Psoas muscle (tissue), 7 donors: ENCODE measurements at regions not wholly inside any gene's neighbourhood (a gene's known extent, or its start where the extent isn't known, plus 50 kb on each side); places are given as distances from the start of the nearest gene placed in this dataset.

Experiments used
- ATAC-seq, 4 donors: fragments of 200-7000 bp; cut with Tn5 transposase; one replicate each; pipeline ENCODE4 v1.9.1; 2020; ENCODE audit warnings: moderate library complexity in 3 of 4, mild to moderate bottlenecking in 2 of 4
- DNase-seq, 2 donors: peaks; one replicate each; pipeline ENCODE4 v3.0.0-alpha.2; 2020
- H3K27ac ChIP-seq: fragments of 200-600 bp; one replicate; pipeline ENCODE4 v1.8.0; 2022
- H3K27me3 ChIP-seq, 3 donors: fragments of 200-600 bp in 1 of 3; one replicate each; pipeline versions ENCODE4 v1.6.1 to v1.8.0; 2013 to 2022; ENCODE audit warnings: low read length in 2 of 3, mild to moderate bottlenecking in 2 of 3, moderate library complexity in 1 of 3; ENCODE audit not compliant: insufficient read depth in 3 of 3
- H3K36me3 ChIP-seq, 2 donors: fragments of 200-600 bp in 1 of 2; one replicate each; pipeline versions ENCODE4 v1.6.1 to v1.8.0; 2013 to 2022; ENCODE audit warnings: low read depth in 1 of 2, mild to moderate bottlenecking in 1 of 2, moderate library complexity in 1 of 2; ENCODE audit not compliant: insufficient read depth in 1 of 2
- H3K4me1 ChIP-seq: fragments of 200-600 bp; one replicate; pipeline ENCODE4 v1.8.0; 2022
- H3K4me3 ChIP-seq: fragments of 200-600 bp; one replicate; pipeline ENCODE4 v1.8.0; 2022; ENCODE audit warnings: mild to moderate bottlenecking
- H3K9me3 ChIP-seq: fragments of 200-600 bp; one replicate; pipeline ENCODE4 v1.8.0; 2022
- CTCF ChIP-seq: fragments of 200-600 bp; IDR thresholded peaks from one replicate; pipeline ENCODE4 v1.8.0; 2022; ENCODE audit warnings: antibody characterized with exemption
- WGBS, 3 donors: extraction: QIAGEN DNeasy Blood & Tissue Kit; methylation state at CpG; one replicate each; pipeline versions ENCODE4 v1.1.6 to v1.1.7; 2013; 5-methylcytosine and 5-hydroxymethylcytosine counted together
- intact Hi-C, 2 donors: fragments of 100-400 bp; cut with DNase I; formaldehyde crosslinking; loops; one replicate each; pipeline versions ENCODE4 v1.11.0 to v1.14.2; 2022
- donor health status: healthy with polysubstance abuse.
- donor health status: DM: no; HTN: no; CAD: no; lungs with moderate emphysema.
- donor health status: Bipolar disorder and iron deficiency.
- donor health status: healthy.
- donor health status: DM: yes; HTN: yes; CAD: no.
- donor health status: DM: no; HTN: no; CAD: no.
- donor health status: DM: yes; HTN: yes; CAD: no.

DNA sequence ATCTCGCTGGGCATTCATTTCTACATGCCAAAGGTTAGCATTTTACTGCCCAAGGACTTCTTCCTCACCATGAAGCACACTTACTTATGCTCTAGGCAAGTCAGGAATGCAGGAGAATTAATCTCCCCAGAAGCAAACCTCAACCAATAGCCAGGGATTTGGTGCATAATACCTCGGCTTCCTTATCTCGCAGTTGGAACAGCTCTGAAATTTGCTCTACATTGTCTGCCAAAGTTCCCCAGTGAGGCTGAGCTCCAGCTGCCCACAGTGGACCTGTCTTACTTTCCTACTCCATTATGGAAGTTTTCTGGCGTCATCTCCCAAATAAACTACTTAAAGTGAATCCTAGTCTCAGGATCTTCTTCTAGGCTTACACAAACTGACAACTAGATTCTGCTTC is 57.6 kb upstream of the PPM1J start:
- Histone ChIP-seq H3K36me3 (no peaks in the 10 kb centered on the region), H3K9me3 (no peaks in the 10 kb centered on the region), H3K4me1 (no peaks in the 10 kb centered on the region), H3K27ac (no peak overlapping the region), H3K4me3 (no peak overlapping the region), H3K27me3 (peaks cover 0 to 9% (median 0%) of the 10 kb centered on the region in 3 donors)
- TF ChIP-seq CTCF = no peak
- DNase-seq = no peak
- WGBS, 3 donors = 60 to 65% (median 64%) methylated on average over 4 of the region's 4 CpGs
- intact Hi-C loops = no loop called here
- ATAC-seq = no peak

GRCh38 chr1:112770724-112771123 is 55.6 kb upstream of the PPM1J start:
- Histone ChIP-seq H3K4me1 (no peaks in the 10 kb centered on the region), H3K9me3 (no peaks in the 10 kb centered on the region), H3K27ac (no peak overlapping the region), H3K27me3 (peaks cover 0 to 9% (median 0%) of the 10 kb centered on the region in 3 donors), H3K36me3 (no peaks in the 10 kb centered on the region), H3K4me3 (no peak overlapping the region)
- 34 to 56% (median 37%) methylated on average over 4 of the region's 4 CpGs for WGBS, 3 donors
- intact Hi-C loops = no loop called here
- no peak for ATAC-seq
- no peak for DNase-seq
- no peak for TF ChIP-seq CTCF

DNA sequence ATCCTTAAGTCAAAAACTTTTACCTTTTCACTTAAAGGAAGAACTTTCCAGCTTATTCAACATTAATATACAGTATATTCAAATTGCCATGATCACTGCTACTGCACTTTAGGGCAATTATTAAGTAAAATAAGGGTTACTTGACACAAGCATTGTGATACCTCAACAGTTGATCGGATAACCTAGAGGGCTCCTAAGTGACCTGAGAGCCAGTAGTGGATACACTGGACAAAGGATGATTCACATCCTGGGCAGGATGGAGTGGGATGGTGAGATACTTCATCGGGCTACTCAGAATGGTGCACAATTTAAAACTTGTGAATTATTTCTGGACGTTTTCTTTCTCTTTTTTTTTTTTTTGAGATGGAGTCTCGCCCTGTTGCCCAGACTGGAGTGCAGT is 54.5 kb upstream of the PPM1J start:
- WGBS, 3 donors = 63 to 71% (median 68%) methylated on average over 4 of the region's 4 CpGs
- no peak for DNase-seq
- Histone ChIP-seq H3K36me3 (no peaks in the 10 kb centered on the region), H3K4me1 (no peaks in the 10 kb centered on the region), H3K4me3 (no peak overlapping the region), H3K27me3 (peaks cover 0 to 9% (median 0%) of the 10 kb centered on the region in 3 donors), H3K9me3 (no peaks in the 10 kb centered on the region), H3K27ac (no peak overlapping the region)
- no peak for TF ChIP-seq CTCF
- no peak for ATAC-seq
- intact Hi-C loops = no loop called here

DNA sequence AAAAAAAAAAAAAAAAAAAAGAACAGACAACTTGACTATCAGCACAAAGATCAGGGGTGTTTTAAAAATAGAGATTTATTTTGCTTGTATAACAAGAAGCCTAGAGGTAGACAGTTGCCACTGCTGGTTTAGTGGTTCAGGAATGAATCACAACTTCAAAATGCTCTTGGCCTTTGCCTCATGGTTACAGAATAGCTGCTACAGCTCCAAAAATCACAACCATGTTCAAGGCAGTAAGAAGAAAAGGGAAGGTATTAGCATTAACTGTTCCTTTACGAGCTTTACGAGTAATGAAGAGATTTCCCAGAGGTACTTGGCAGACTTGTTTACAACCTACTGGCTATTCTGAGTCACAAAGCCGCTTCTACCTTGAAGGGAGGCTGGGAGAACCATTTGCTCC is 52.5 kb upstream of the PPM1J start:
- DNase-seq = no peak
- H3K9me3 ChIP-seq = no peaks in the 10 kb centered on the region

More for the DNA sequence above, 52.5 kb upstream of the PPM1J start:
- Histone ChIP-seq H3K4me3 (no peak overlapping the region), H3K4me1 (no peaks in the 10 kb centered on the region), H3K36me3 (no peaks in the 10 kb centered on the region), H3K27ac (no peak overlapping the region), H3K27me3 (peaks cover 0 to 9% (median 0%) of the 10 kb centered on the region in 3 donors)
- no peak for TF ChIP-seq CTCF
- ATAC-seq = no peak
- WGBS, 3 donors = 80 to 85% (median 81%) methylated on average over 3 of the region's 3 CpGs
- intact Hi-C loops = no loop called here
